Stimulated activated memory B cell treated with anti-CD40 and anti-IgM and Interleukin-4, amounts not matched to agents 10 μg/mL and 1 μg/mL and 100 μg/mL, for 72 hours (primary cell): ENCODE measurements at regions not wholly inside any gene's neighbourhood (a gene's known extent, or its start where the extent isn't known, plus 50 kb on each side); places are given as distances from the start of the nearest gene placed in this dataset.

Experiments
- ATAC-seq: fragments of 150-1000 bp; cut with Tn5 transposase; 2 replicates; pipeline ENCODE4 v1.10.0; 2021
- H3K27ac Mint-ChIP-seq: one replicate; pipeline ENCODE4 v1.8.0; 2022; ENCODE audit warnings: mild to moderate bottlenecking, mixed read lengths
- H3K27me3 Mint-ChIP-seq: one replicate; pipeline ENCODE4 v1.8.0; 2022; ENCODE audit warnings: mixed read lengths
- H3K36me3 Mint-ChIP-seq: one replicate; pipeline ENCODE4 v1.8.0; 2022; ENCODE audit warnings: mixed read lengths
- H3K4me1 Mint-ChIP-seq: one replicate; pipeline ENCODE4 v1.8.0; 2022; ENCODE audit warnings: mixed read lengths
- H3K4me3 Mint-ChIP-seq: one replicate; pipeline ENCODE4 v1.8.0; 2022; ENCODE audit warnings: mild to moderate bottlenecking, moderate library complexity, mixed read lengths
- H3K9me3 Mint-ChIP-seq: one replicate; pipeline ENCODE4 v1.8.0; 2022; ENCODE audit warnings: mixed read lengths

GRCh38 chr2:59703796-59704195, 849.7 kb downstream of the BCL11A start:
- H3K36me3 Mint-ChIP-seq: peaks cover 14% of the 10 kb centered on the region
- no peak overlapping the region for H3K27ac Mint-ChIP-seq
- peaks cover 6% of the 10 kb centered on the region for H3K9me3 Mint-ChIP-seq
- no peak for ATAC-seq
- H3K27me3 Mint-ChIP-seq: no peaks in the 10 kb centered on the region
- H3K4me3 Mint-ChIP-seq: no peak overlapping the region
- no peaks in the 10 kb centered on the region for H3K4me1 Mint-ChIP-seq

- ATAC-seq: no peak
- no peak overlapping the region for H3K4me3 Mint-ChIP-seq
- no peaks in the 10 kb centered on the region for H3K27me3 Mint-ChIP-seq
- H3K27ac Mint-ChIP-seq: no peak overlapping the region
- H3K36me3 Mint-ChIP-seq: peaks cover 14% of the 10 kb centered on the region
- H3K4me1 Mint-ChIP-seq: no peaks in the 10 kb centered on the region
- H3K9me3 Mint-ChIP-seq: peaks cover 6% of the 10 kb centered on the region
Measured at GRCh38 chr2:59702026-59702425, 851.4 kb downstream of the BCL11A start.

DNA sequence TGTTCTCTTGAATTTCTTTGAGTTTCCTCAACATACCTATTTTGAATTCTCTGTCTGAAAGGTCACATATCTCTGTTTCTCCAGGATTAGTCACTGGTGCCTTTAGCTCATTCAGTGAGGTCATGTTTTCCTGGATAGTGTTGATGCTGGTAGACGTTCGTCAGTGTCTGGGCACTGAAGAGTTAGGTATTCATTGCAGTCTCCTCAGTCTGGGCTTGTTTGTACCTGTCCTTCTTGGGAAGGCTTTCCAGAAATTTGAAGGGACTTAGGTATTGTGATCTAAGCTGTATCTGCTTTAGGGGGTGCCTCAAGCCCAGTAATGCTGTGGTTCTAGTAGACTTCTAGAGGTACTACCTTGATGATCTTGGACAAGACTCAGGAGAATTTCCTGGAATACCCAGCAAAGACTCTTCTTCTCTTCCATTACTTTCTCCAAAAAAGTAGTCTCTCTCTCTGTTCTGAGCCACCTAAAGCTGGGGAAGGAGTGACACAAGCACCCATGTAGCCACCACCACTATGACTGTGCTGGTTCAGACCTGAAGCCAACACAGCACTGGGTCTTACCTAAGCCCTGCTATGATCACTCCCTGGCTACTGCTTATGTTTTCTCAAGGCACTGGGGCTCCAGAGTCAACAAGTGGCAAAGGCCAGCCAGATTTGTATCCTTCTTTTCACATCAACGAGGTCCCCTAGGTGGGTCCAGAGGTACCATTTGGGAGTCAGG, 852.0 kb downstream of the BCL11A start:
- no peak overlapping the region for H3K4me3 Mint-ChIP-seq
- no peak overlapping the region for H3K27ac Mint-ChIP-seq
- H3K36me3 Mint-ChIP-seq: peaks cover 14% of the 10 kb centered on the region
- ATAC-seq: no peak
- H3K4me1 Mint-ChIP-seq: no peaks in the 10 kb centered on the region
- no peaks in the 10 kb centered on the region for H3K27me3 Mint-ChIP-seq
- H3K9me3 Mint-ChIP-seq: peaks cover 6% of the 10 kb centered on the region

GRCh38 chr2:59694176-59694575, 859.3 kb downstream of the BCL11A start:
- peaks cover 6% of the 10 kb centered on the region for H3K36me3 Mint-ChIP-seq
- peaks cover 5% of the 10 kb centered on the region for H3K9me3 Mint-ChIP-seq
- no peaks in the 10 kb centered on the region for H3K27me3 Mint-ChIP-seq
- no peak overlapping the region for H3K27ac Mint-ChIP-seq
- no peaks in the 10 kb centered on the region for H3K4me1 Mint-ChIP-seq
- ATAC-seq: no peak
- no peak overlapping the region for H3K4me3 Mint-ChIP-seq

- H3K27me3 Mint-ChIP-seq: no peaks in the 10 kb centered on the region
- no peak overlapping the region for H3K4me3 Mint-ChIP-seq
- H3K27ac Mint-ChIP-seq: no peak overlapping the region
- no peaks in the 10 kb centered on the region for H3K4me1 Mint-ChIP-seq
- peaks cover 5% of the 10 kb centered on the region for H3K9me3 Mint-ChIP-seq
- peaks cover 6% of the 10 kb centered on the region for H3K36me3 Mint-ChIP-seq
- no peak for ATAC-seq
Measured at GRCh38 chr2:59693231-59693959, 860.1 kb downstream of the BCL11A start.

DNA sequence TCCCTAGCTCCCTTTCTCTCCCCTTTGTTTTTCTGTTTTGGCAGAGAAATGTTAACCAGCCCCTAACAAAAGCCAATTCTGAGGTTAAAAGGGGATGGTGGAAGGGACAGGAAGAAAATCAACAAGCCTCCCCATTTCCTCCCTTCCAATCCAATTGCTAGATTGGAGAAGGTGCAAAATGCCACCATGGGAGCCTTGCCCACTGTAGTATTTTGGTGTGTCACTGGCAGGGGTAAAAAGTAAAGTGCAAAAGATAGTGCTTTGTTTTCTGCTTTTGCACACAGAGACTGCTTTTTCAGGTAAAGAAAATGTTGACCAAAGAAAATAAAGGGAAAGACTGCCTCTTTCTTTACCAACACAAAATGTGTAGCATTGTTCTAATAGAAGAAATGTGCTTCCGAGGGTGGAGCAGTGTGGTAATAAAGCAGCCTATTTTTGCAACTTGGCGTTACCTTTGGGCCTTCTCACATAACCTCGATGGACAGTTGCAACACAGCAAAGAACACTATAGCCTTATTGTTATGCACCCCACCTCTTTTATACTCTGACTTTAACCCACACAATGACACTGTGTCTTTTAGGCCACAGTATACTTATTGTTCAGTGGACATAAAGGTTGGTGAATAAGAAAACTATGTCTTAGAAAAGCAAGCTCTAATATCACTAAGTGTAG, 861.8 kb downstream of the BCL11A start:
- no peak for ATAC-seq
- no peak overlapping the region for H3K27ac Mint-ChIP-seq
- H3K4me3 Mint-ChIP-seq: no peak overlapping the region
- peaks cover 8% of the 10 kb centered on the region for H3K9me3 Mint-ChIP-seq
- H3K36me3 Mint-ChIP-seq: peaks cover 6% of the 10 kb centered on the region
- H3K27me3 Mint-ChIP-seq: no peaks in the 10 kb centered on the region
- no peaks in the 10 kb centered on the region for H3K4me1 Mint-ChIP-seq

DNA sequence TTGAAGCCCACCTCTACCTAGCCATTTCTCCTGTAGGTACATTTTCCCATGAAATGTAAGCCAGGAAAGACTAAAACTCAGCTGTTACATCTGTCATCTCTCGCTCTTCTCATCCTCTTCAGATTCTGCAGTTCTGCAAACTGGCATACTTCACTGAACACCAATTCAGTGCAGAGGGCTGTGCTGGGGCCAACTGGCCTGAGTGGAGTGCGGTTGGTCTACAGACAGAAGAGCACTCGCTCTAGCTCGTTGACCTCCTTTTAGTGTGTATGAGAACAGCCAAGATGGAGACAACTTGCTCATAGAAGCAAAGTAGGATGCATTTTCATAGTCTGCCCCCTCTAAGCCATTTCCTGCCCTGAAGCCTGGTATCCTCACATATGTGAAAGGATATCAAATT, 862.6 kb downstream of the BCL11A start:
- H3K4me3 Mint-ChIP-seq: no peak overlapping the region
- no peaks in the 10 kb centered on the region for H3K4me1 Mint-ChIP-seq
- no peak for ATAC-seq
- peaks cover 6% of the 10 kb centered on the region for H3K36me3 Mint-ChIP-seq
- H3K27me3 Mint-ChIP-seq: no peaks in the 10 kb centered on the region
- no peak overlapping the region for H3K27ac Mint-ChIP-seq
- H3K9me3 Mint-ChIP-seq: peaks cover 9% of the 10 kb centered on the region

- H3K4me1 Mint-ChIP-seq: no peaks in the 10 kb centered on the region
- ATAC-seq: no peak
- H3K4me3 Mint-ChIP-seq: no peak overlapping the region
- no peaks in the 10 kb centered on the region for H3K27me3 Mint-ChIP-seq
- no peak overlapping the region for H3K27ac Mint-ChIP-seq
- peaks cover 4% of the 10 kb centered on the region for H3K9me3 Mint-ChIP-seq
- no peaks in the 10 kb centered on the region for H3K36me3 Mint-ChIP-seq
Measured at GRCh38 chr2:59684771-59685166, 868.7 kb downstream of the BCL11A start.

DNA sequence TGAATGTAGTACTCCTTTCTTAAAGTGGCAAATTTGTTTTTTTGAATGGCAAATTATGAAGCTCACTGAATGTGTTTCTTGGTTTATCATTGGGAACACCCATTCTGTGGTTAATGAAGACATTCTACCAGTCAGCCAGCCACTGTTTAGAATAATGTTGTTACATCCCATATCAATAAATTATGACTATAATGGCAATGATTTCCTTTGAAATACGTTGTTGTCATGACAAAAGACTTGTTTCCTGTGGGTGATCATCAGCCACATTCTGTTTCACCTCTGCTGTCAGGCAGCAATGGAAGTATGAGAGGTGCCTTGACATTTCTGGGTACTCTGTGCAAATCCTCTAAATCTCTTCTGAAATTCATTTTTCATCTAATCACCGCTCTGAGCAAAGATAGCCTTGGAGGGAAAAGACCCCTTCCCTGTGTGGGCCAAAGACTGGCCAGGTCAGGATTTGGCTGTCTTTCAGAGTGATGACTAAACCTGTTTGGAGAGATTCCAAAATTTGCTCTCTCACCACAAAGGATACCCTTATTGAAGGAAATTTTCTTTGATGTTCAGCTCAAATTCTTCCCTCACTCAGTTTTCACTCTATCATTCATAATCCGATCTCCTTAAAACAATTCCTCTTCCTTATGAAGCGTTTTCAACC, 869.2 kb downstream of the BCL11A start:
- Mint-ChIP-seq H3K4me3 (no peak overlapping the region), H3K36me3 (no peaks in the 10 kb centered on the region), H3K27me3 (no peaks in the 10 kb centered on the region), H3K4me1 (no peaks in the 10 kb centered on the region), H3K27ac (no peak overlapping the region), H3K9me3 (peaks cover 4% of the 10 kb centered on the region)
- ATAC-seq: no peak

DNA sequence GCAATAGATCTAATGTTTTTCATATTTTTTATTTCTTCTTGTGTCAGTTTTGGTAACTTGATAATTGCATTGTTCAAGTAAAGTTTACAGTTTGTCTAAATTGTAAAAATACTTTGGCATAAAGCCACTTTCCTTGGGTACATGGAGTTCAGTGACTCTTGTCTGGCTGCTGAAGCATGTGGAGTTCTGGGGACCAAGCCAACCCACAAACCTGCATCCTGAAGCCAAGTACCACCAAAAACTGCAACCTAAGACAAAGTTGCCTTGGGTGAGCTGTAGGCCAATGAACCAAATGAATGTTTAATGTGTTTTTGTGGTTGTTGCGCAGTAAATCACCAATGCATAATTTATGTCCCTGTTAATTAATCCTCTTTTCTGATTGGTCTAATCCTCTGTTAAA, 872.6 kb downstream of the BCL11A start:
- peaks cover 9% of the 10 kb centered on the region for H3K4me1 Mint-ChIP-seq
- H3K27me3 Mint-ChIP-seq: no peaks in the 10 kb centered on the region
- H3K9me3 Mint-ChIP-seq: no peaks in the 10 kb centered on the region
- no peak for ATAC-seq
- no peak overlapping the region for H3K4me3 Mint-ChIP-seq
- H3K27ac Mint-ChIP-seq: no peak overlapping the region
- H3K36me3 Mint-ChIP-seq: no peaks in the 10 kb centered on the region

DNA sequence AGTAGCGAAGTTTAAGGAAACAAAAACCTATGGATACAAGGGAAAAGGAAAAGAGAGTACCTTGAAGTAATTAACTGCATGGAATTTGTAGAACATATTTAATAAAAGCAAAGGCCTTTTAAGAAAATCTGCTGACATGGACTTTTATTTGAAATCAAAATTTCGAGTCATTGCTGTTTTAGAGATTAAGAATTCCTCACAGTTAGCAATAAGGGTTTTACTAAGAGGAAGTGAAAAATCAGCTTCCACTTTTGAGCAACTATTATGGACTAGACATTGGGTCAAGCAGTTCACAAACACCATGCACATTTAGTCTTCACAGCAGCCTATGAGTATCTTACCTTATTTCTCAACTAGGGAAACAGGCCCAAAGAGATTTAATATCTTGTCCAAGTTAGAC, 876.3 kb downstream of the BCL11A start:
- Mint-ChIP-seq H3K36me3 (no peaks in the 10 kb centered on the region), H3K4me3 (no peak overlapping the region), H3K27me3 (no peaks in the 10 kb centered on the region), H3K4me1 (peaks cover 9% of the 10 kb centered on the region), H3K9me3 (no peaks in the 10 kb centered on the region), H3K27ac (no peak overlapping the region)
- ATAC-seq: no peak

- H3K36me3 Mint-ChIP-seq: no peaks in the 10 kb centered on the region
- no peak overlapping the region for H3K4me3 Mint-ChIP-seq
- no peaks in the 10 kb centered on the region for H3K9me3 Mint-ChIP-seq
Measured at GRCh38 chr2:59674100-59674499, 879.4 kb downstream of the BCL11A start.

DNA sequence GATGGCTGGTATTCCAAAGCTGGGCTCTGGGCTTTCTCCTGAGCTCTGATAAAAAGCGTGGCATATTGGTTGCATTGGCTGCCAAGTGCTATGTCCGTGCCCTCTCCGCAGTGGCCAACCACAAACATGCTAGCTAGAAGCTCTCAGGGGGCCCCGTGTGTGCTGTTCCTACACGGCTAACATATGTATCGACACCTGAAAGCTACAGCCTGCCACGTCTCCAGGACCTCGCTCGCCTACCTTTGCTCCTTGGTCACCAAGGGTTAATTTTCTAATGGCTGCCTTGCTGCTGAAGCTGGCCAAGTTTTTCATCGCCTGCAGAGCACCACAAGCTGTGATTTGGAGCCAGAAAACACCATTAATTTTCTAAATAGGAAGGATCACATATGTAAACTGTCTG, 888.4 kb downstream of the BCL11A start:
- Mint-ChIP-seq H3K27ac (no peak overlapping the region), H3K27me3 (no peaks in the 10 kb centered on the region), H3K36me3 (no peaks in the 10 kb centered on the region), H3K4me1 (no peaks in the 10 kb centered on the region), H3K4me3 (no peak overlapping the region), H3K9me3 (no peaks in the 10 kb centered on the region)
- ATAC-seq: no peak

More at GRCh38 chr2:59674100-59674499, 879.4 kb downstream of the BCL11A start:
- ATAC-seq: no peak
- Mint-ChIP-seq H3K4me1 (peaks cover 9% of the 10 kb centered on the region), H3K27ac (no peak overlapping the region), H3K27me3 (no peaks in the 10 kb centered on the region)

GRCh38 chr2:59662127-59662861, 891.2 kb downstream of the BCL11A start:
- H3K4me1 Mint-ChIP-seq: no peaks in the 10 kb centered on the region
- no peak overlapping the region for H3K4me3 Mint-ChIP-seq
- ATAC-seq: no peak
- H3K27ac Mint-ChIP-seq: no peak overlapping the region
- no peaks in the 10 kb centered on the region for H3K9me3 Mint-ChIP-seq
- H3K36me3 Mint-ChIP-seq: no peaks in the 10 kb centered on the region
- H3K27me3 Mint-ChIP-seq: no peaks in the 10 kb centered on the region

DNA sequence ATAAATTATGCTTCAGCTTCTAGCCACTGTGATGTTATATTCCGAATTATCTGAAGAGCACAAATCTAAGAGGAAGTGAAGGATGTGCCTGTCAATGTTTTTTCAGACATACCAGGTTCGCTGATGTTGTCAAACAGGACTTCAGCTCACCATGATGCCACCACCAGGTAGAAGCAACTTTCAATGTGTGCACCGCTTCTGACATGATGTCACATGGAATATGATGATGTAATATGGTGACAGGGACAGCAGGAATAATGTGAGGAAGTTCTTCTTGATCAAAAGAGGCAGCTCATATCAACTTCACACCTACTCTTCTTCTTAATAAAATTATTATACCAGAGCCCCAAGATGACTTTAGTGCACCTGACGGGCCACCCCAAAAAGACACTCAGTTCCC, 893.2 kb downstream of the BCL11A start:
- Mint-ChIP-seq H3K27ac (no peak overlapping the region), H3K36me3 (no peaks in the 10 kb centered on the region), H3K9me3 (no peaks in the 10 kb centered on the region), H3K4me1 (no peaks in the 10 kb centered on the region), H3K4me3 (no peak overlapping the region), H3K27me3 (peaks cover 9% of the 10 kb centered on the region)
- ATAC-seq: no peak
